ENCODE measurements at regions not wholly inside any gene's neighbourhood (a gene's known extent, or its start where the extent isn't known, plus 50 kb on each side); places are given as distances from the start of the nearest gene placed in this dataset.
A peak's percentile ranks its signal among the peaks of the same experiment; 100 is the strongest.

DNA sequence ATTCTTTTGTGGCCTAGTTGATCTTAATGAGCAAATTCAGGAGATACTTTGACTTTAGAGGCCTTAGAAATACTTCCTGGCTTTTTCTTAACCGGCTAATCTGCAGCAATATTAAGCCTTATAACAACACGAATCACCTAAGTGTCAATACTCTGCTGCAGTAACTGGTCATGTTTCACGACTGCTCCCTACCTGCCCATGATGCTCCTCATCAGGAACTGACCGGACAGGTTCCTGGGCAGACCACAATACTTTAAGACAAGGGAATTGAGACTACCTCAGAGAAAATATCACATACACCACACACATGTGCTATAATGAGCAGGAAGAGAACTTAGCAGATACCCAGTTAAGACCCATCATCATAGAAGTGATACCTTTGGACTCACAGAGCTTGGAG is 211.9 kb upstream of the BMP4 start:
- no peak overlapping the region for H3K4me3 ChIP-seq

DNA sequence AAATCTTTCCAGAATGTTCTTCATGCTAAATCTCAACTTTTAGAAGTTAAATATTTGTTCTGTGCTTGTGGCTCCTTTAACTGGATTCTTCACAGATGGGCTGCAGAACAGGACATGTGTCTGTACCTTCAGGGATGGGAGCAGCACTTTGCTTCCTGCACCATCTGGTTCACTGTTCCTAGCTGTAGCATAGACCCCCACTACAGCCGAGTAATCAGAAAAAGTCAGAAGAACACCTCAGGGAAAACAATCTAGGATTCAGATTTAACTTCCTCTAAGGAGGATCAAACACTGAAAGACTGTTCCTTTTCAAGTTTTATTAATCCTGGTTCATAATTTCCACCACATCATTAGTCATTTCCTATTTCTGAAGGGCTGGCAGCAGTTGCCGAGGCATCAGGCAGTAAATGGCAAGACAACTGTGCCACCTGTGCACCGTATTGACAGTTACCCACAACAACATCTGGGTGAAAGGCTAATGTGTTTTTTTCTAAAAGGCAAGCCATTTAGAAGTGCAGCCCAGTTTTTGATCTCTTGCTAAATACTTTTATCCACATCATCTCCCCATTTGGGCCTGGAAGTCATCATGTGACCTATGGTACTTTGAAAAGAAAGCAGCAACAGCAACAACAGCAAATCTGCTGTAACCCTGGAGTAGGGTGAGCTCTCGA is 212.8 kb upstream of the BMP4 start:
- Histone ChIP-seq H3K27ac (no peak overlapping the region), H3K4me3 (no peak overlapping the region)

More for the DNA sequence above, 211.9 kb upstream of the BMP4 start:
- no peak overlapping the region for H3K27ac ChIP-seq

DNA sequence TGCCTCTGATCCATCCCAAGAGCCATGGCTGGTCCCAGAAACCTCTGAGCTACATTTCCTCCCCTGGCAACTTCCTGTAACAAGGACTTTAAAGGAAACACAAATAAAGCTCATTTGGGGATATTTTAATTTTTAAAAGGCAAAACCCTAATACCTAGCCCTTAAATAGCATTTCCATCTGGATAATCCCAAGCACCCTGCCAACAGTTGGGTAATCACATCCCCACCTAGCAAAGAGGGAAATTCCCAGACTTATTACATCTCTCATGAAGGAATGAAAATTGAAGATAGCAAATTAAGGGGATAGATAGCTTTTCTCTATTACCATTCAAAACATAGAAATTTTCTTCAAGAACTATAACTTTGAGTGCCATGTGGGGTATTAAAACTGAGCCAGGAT is 213.7 kb upstream of the BMP4 start:
- no peak overlapping the region for H3K27ac ChIP-seq
- no peak overlapping the region for H3K4me3 ChIP-seq

GRCh38 chr14:54172114-54172513 is 215.5 kb upstream of the BMP4 start:
- Histone ChIP-seq H3K27ac (no peak overlapping the region), H3K4me3 (no peak overlapping the region)

DNA sequence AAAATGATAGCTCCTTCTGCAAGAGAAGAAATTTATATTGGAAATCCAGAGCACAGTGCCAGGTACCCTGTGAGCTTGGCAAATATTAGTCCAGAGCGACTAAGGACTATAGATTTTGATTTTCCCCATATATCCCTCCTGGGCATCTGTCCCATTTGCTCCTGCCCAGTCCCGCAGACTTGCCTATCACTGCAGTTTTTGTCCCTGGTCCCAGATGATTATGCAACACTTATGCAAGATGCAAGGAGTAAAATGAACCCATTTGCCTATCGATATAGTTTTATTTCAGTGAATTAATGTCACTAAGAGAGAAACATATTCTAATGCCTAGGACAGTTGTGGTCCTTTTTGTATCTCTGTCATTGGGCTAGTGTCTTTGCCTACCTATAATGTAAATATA is 215.9 kb upstream of the BMP4 start:
- no peak overlapping the region for H3K4me3 ChIP-seq
- H3K27ac ChIP-seq = no peak overlapping the region

DNA sequence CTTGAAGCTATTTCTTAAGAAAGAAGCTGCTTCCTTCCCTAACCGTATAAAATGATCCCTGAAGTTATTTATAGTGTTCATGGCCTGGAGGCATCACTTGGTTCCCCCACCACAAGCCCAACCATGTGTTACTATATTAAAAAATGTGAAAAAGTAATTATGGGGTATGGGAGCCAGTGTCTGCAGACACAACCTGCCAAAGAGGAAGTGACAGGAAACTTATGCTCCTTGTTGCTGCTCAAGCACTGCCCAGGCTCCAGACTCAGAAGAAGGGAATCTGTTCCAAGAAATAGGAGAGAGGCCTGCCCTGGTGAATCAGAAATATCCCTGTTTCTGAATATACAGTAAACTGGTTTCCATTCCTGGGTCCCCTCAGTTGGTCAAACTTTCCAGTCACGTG is 217.2 kb upstream of the BMP4 start:
- H3K27ac ChIP-seq = peak overlapping the region in 5 of 21 experiments; percentile 6 to 44 (median 11)
- H3K4me3 ChIP-seq = no peak overlapping the region

GRCh38 chr14:54174457-54174856 is 217.8 kb upstream of the BMP4 start:
- Histone ChIP-seq H3K27ac (peak overlapping the region in 5 of 21 experiments; percentile 6 to 44 (median 11)), H3K4me3 (no peak overlapping the region)

GRCh38 chr14:54175298-54175942 is 218.8 kb upstream of the BMP4 start:
- H3K4me3 ChIP-seq = no peak overlapping the region
- H3K27ac ChIP-seq = no peak overlapping the region

DNA sequence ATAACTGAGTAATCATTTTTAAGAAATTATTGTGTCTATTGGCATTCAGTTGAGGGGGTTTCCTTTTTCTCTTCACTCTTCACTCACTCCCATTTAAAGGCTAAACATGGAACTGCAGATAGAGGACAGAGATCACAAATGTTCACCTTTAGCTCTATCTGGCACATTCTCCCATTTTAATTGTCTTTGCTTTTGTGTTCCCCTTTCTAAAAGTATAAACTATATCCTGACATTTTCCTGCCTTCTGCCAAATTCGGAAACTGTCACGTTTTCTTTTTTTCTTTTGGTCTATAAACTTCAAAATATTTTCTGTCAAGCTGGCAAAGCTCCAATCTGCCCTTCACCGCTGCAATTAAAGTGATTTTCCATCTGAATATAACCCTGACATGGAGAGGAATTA is 219.8 kb upstream of the CDKN3 start:
- H3K27ac ChIP-seq = no peak overlapping the region
- H3K4me3 ChIP-seq = no peak overlapping the region

DNA sequence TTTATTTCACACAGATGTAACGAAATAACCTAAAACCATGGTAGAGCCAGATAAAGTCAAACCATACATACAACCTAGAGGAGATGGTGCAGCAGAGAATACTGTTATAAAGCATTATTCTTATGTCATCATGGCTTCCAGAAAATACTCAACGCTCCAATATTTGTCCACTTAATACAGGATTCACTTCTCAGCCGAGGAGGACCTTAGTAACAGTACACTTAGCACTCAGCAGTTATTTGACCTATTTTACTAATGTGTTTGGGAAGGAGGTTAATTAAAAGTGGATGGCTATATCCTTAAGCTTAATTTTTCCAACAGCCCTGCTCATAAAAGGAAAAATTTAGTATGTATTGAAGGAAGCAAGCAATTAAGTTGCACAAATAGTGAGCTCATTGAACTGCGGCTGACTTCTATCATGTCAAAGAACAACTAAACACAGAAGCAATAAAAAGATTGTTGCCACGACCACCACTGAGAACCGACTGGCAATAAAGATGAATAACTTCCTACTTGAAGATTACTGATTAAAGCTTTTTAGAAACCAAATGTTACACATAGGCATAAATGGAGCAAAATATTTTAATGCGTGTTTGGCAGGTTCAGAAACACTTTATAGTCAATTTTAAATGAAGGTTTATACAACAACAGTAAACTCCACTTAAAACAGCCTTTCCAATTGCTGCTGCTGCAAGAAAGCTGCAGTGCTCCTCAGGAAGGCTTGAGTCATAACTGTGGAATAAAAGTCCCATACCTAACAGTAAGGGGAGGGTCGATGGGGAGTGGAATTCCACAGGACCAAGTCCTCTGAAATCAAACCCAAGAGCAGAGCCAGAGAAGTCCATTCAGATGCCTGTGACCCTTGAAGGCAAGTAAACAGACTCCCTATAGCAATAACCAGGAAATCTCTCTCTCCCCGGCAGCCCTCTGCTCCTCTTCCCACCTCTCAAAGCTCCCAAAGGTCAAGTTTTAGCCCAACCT is 218.9 kb upstream of the CDKN3 start:
- Histone ChIP-seq H3K27ac (no peak overlapping the region), H3K4me3 (no peak overlapping the region)

DNA sequence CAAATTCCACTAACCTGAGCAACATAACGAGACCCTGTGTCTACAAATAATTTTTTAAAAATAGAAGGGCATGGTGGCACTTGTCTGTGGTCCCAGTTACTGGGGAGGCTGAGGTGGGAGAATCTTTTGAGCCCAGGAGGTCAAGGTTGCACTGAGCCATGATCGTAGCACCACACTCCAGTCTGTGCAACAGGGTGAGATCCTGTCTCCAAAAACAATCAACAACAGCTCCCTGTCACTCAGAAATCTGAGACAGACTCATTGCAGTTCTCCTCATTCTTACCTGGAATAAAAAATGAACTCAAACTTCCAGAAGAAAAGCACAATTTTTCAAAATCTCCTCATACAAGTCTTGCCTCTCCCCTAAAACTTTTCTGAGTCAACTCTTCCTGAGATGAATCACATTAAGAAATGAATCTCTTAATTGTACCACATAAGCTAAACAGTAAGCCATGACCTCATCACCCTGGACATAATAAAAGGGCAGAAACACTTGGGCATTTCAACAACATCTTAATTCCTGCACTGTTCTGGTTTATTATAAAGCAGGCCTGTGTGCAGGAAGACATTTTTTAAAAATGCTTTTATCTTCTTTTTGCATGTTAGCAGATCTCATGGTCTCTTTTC is 214.3 kb upstream of the CDKN3 start:
- H3K4me3 ChIP-seq = no peak overlapping the region
- H3K27ac ChIP-seq = no peak overlapping the region

- Histone ChIP-seq H3K27ac (peak overlapping the region in 1 of 21 experiments; percentile 7), H3K4me3 (no peak overlapping the region)
Measured at GRCh38 chr14:54186821-54187763, 209.7 kb upstream of the CDKN3 start.

- Histone ChIP-seq H3K27ac (no peak overlapping the region), H3K4me3 (no peak overlapping the region)
Measured at GRCh38 chr14:54188064-54188666, 208.6 kb upstream of the CDKN3 start.

DNA sequence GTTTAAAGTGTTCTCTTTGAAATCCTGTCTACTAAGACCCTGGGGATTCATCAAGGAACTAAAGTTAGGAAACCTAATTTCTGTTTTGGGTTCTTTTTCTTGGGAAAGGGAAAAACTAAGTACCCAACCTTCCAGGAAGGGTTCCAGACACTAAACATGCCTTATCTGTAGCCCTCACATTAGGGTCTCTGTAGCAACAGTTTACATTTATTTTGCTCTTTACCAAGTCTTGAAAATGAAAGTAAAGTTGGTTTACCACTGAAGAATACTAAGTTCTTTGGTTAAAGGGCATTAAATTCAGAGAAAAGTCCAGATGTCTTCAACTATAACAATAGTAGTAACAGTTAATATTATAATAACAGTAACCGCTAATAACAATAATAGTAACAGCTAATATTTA is 207.5 kb upstream of the CDKN3 start:
- peak overlapping the region in 3 of 21 experiments; percentile 5 to 63 (median 55) for H3K27ac ChIP-seq

DNA sequence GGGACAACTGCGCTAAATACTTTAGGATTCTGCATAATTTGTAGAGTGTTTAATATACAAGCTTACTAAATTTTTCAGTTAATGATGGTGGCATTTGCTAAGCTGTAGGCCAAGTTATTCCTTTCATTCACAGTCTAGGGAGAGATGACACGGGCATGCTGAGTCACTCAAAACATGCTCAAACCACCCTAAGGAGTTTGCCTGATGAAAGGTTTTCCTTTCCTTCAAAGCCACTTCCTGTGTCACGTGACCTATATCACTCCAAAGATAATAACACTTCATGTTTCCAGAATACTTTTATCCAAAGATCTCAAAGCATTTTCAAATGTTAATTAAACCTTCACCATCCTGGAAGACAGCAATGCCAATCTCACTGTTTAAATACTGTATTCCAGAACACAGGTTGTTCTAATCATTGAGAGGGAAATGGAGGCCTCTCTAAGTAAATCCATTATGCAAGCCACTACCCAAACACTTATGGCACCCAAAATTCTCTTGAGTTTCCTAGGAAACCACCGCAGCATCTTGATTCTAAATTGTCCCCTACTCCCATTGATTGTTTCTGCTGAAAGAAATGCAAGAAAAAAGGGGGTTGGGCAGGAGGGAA is 207.0 kb upstream of the CDKN3 start:
- H3K4me3 ChIP-seq = no peak overlapping the region
- H3K27ac ChIP-seq = peak overlapping the region in 3 of 21 experiments; percentile 5 to 63 (median 55)

More for the DNA sequence above, 207.5 kb upstream of the CDKN3 start:
- H3K4me3 ChIP-seq = no peak overlapping the region

DNA sequence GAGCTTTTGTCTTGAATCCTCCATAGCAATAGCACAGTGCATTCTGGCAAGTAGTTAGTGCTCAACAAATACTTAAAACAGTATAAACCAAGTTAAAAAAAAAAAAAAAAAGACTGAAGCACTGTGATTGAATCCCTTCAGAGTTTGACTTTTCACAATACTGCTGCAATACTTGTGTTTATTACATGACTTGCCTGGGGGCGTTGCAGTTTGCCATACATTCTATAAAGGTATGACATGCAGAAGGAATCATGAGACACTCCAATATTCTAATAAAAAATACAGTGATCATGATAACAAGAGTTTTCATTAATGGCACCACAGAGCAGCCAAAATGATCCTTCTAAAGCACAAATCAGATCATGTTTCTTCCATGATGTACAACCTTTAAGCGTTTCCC is 205.0 kb upstream of the CDKN3 start:
- H3K4me3 ChIP-seq = no peak overlapping the region
- H3K27ac ChIP-seq = no peak overlapping the region

GRCh38 chr14:54192610-54193009 is 204.2 kb upstream of the CDKN3 start:
- Histone ChIP-seq H3K27ac (no peak overlapping the region), H3K4me3 (no peak overlapping the region)

GRCh38 chr14:54193871-54194270 is 202.9 kb upstream of the CDKN3 start:
- Histone ChIP-seq H3K27ac (no peak overlapping the region), H3K4me3 (no peak overlapping the region)

Measured in skin epidermis (tissue), 12 donors.